IMR-90 (cell line): ENCODE measurements at regions not wholly inside any gene's neighbourhood (a gene's known extent, or its start where the extent isn't known, plus 50 kb on each side); places are given as distances from the start of the nearest gene placed in this dataset.

Experiments
- ATAC-seq: fragments of 200-7000 bp; cut with Tn5 transposase; 2 replicates; pipeline ENCODE4 v1.9.1; 2020; ENCODE audit warnings: low read depth, mild to moderate bottlenecking, moderate library complexity
- BruUV-seq: library from RNA; stranded (reverse); fragments of 400-500 nt; replicated peaks from 2 replicates; lab custom pipeline; 2021; lab: Mats Ljungman, UMichigan
- CTCF ChIA-PET: fragments of 300-600 bp; formaldehyde crosslinking; extraction: SDS; loops from one replicate; lab custom pipeline; 2021; ENCODE audit warnings: antibody characterized with exemption; lab: Yijun Ruan, JAX
- POLR2A ChIA-PET: fragments of 300-600 bp; sonication (Branson Sonifier 250); formaldehyde crosslinking; loops from one replicate; lab custom pipeline; 2022; ENCODE audit warnings: antibody characterized with exemption; ENCODE audit not compliant: unreplicated experiment; lab: Charles Lee
- DNase-seq: peaks from one replicate; pipeline ENCODE4 v3.0.0; 2013
- H2AFZ ChIP-seq: replicated peaks from 2 replicates; pipeline ENCODE3; 2013; ENCODE audit warnings: low read length, mild to moderate bottlenecking; ENCODE audit not compliant: poor library complexity
- H2AK5ac ChIP-seq: 2 replicates; pipeline ENCODE4 v1.6.1; 2013; ENCODE audit warnings: low read depth, low read length, inconsistent platforms
- H2AK9ac ChIP-seq: replicated peaks from 2 replicates; pipeline ENCODE3; 2013; ENCODE audit warnings: mild to moderate bottlenecking, low read depth, low read length, moderate library complexity; ENCODE audit not compliant: poor library complexity
- H2BK120ac ChIP-seq: 2 replicates; pipeline ENCODE4 v1.6.1; 2013; ENCODE audit warnings: low read depth, low read length, inconsistent platforms
- H2BK15ac ChIP-seq: 3 replicates; pipeline ENCODE4 v1.6.1; 2013; ENCODE audit warnings: low read depth, low read length, inconsistent platforms
- H2BK20ac ChIP-seq: 2 replicates; pipeline ENCODE4 v1.6.1; 2013; ENCODE audit warnings: low read depth, mild to moderate bottlenecking, inconsistent platforms, low read length, moderate library complexity
- H2BK5ac ChIP-seq: 2 replicates; pipeline ENCODE4 v1.6.1; 2013; ENCODE audit warnings: mild to moderate bottlenecking, low read depth, low read length, inconsistent platforms; ENCODE audit not compliant: poor library complexity, severe bottlenecking
- H3K14ac ChIP-seq: replicated peaks from 2 replicates; pipeline ENCODE4 v1.6.1; 2013; ENCODE audit warnings: low read depth, low read length, inconsistent platforms
- H3K18ac ChIP-seq: 2 replicates; pipeline ENCODE4 v1.6.1; 2013; ENCODE audit warnings: low read depth, low read length, control low read depth
- H3K23ac ChIP-seq: 2 replicates; pipeline ENCODE4 v1.6.1; 2013; ENCODE audit warnings: low read depth, low read length, inconsistent platforms
- H3K27ac ChIP-seq: 2 replicates; pipeline ENCODE4 v1.5.1; 2013; ENCODE audit warnings: mild to moderate bottlenecking, control low read depth, low read length; ENCODE audit not compliant: insufficient read depth
- H3K27me3 ChIP-seq: 2 replicates; pipeline ENCODE4 v1.6.1; 2013; ENCODE audit warnings: low read length; ENCODE audit not compliant: control insufficient read depth, insufficient read depth
- H3K36me3 ChIP-seq: 2 replicates; pipeline ENCODE4 v1.6.1; 2013; ENCODE audit warnings: low read length, mixed read lengths; ENCODE audit not compliant: control insufficient read depth, insufficient read depth
- H3K4ac ChIP-seq: 2 replicates; pipeline ENCODE4 v1.6.1; 2013; ENCODE audit warnings: low read depth, low read length, inconsistent platforms
- H3K4me1 ChIP-seq: 2 replicates; pipeline ENCODE4 v1.6.1; 2013; ENCODE audit warnings: low read length, mixed read lengths; ENCODE audit not compliant: control insufficient read depth, insufficient read depth
- H3K4me2 ChIP-seq: 2 replicates; pipeline ENCODE4 v1.6.1; 2013; ENCODE audit warnings: low read depth, mild to moderate bottlenecking, control low read depth, low read length, moderate library complexity
- H3K4me3 ChIP-seq: 2 replicates; pipeline ENCODE4 v1.5.1; 2013; ENCODE audit warnings: low read depth, mild to moderate bottlenecking, control low read depth, low read length, moderate library complexity; ENCODE audit not compliant: insufficient read depth
- H3K56ac ChIP-seq: 2 replicates; pipeline ENCODE4 v1.6.1; 2013; ENCODE audit warnings: low read length, inconsistent platforms; ENCODE audit not compliant: insufficient read depth; ENCODE audit errors: extremely low read depth
- H3K79me1 ChIP-seq, 2 experiments: 2 replicates each; pipeline ENCODE4 v1.6.1; 2013; ENCODE audit warnings: low read length in 2 of 2, inconsistent platforms in 1 of 2, low read depth in 1 of 2
- H3K9ac ChIP-seq: 2 replicates; pipeline ENCODE4 v1.6.1; 2013; ENCODE audit warnings: low read depth, low read length, control low read depth
- H3K9me1 ChIP-seq: 2 replicates; pipeline ENCODE4 v1.6.1; 2013; ENCODE audit warnings: low read length, inconsistent platforms; ENCODE audit not compliant: insufficient read depth
- H3K9me3 ChIP-seq: 2 replicates; pipeline ENCODE4 v1.6.1; 2013; ENCODE audit warnings: low read length; ENCODE audit not compliant: control insufficient read depth, insufficient read depth
- H4K20me1 ChIP-seq: 2 replicates; pipeline ENCODE4 v1.6.1; 2013; ENCODE audit warnings: low read length, inconsistent platforms; ENCODE audit not compliant: insufficient read depth
- H4K5ac ChIP-seq: 2 replicates; pipeline ENCODE4 v1.6.1; 2013; ENCODE audit warnings: mild to moderate bottlenecking, low read depth, low read length, control low read depth
- H4K8ac ChIP-seq, 2 experiments: 2 replicates each; pipeline ENCODE4 v1.6.1; 2013; ENCODE audit warnings: low read depth in 2 of 2, low read length in 2 of 2, control low read depth in 1 of 2, inconsistent platforms in 1 of 2
- H4K91ac ChIP-seq: 2 replicates; pipeline ENCODE4 v1.6.1; 2013; ENCODE audit warnings: low read depth, low read length, inconsistent platforms; ENCODE audit not compliant: insufficient read depth
- CEBPB ChIP-seq: IDR thresholded peaks from 2 replicates; pipeline ENCODE4 v1.6.1; 2012; ENCODE audit warnings: low read depth, low read length, improper control_type of control experiment
- MAZ ChIP-seq: IDR thresholded peaks from 2 replicates; pipeline ENCODE4 v1.6.1; 2012; ENCODE audit warnings: low read depth, mild to moderate bottlenecking, low read length, improper control_type of control experiment, moderate library complexity, borderline replicate concordance
- NFE2L2 ChIP-seq: fragments of 150-350 bp; IDR thresholded peaks from 2 replicates; pipeline ENCODE4 v1.6.1; 2016; ENCODE audit warnings: low read depth, mild to moderate bottlenecking, low read length
- POLR2A ChIP-seq: IDR thresholded peaks from 2 replicates; pipeline ENCODE4 v1.6.1; 2012; ENCODE audit warnings: mild to moderate bottlenecking, low read depth, low read length
- WGBS, 2 experiments: methylation state at CpG; one replicate each; pipeline versions ENCODE4 v1.1.5 to v1.1.7; 2013; ENCODE audit warnings: missing lambda C conversion rate in 2 of 2; ENCODE audit not compliant: insufficient read length in 1 of 2; ENCODE audit errors: extremely low coverage in 2 of 2; 5-methylcytosine and 5-hydroxymethylcytosine counted together
- dilution Hi-C: fragments of 300-500 bp; cut with HindIII; formaldehyde crosslinking; loops from one replicate; pipeline ENCODE4 v1.14.3; 2018; ENCODE audit warnings: low sequenced_read_pairs; ENCODE audit not compliant: unreplicated experiment
- in situ Hi-C: fragments of 300-500 bp; cut with MboI; formaldehyde crosslinking; loops from 3 replicates; pipeline ENCODE4 v1.14.3; 2019; ENCODE audit warnings: low sequenced_read_pairs, inconsistent platforms, mixed read lengths
- intact Hi-C: fragments of 100-400 bp; cut with micrococcal nuclease; formaldehyde crosslinking; loops from 2 replicates; pipeline ENCODE4 v1.10.0; 2022

DNA sequence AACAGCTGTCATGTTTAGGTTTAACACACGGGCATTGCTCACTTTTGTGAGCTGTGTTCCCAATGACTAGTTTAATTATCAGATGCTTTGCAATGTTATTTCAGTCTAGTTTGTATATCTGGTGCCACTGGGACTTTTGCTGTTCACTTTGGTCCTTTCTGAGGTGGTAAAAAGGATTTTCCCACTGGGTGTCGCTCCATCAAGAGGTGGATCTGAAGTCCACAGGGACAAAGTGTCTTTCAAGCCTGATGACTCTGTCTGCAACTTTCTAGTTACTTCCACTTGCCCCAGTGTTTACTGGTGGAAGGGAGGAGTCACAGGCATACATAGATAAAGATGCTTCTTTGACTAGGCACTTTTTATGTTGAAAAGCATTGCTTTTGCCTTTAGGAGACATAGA lies 242.2 kb downstream of the HGF start:
- CTCF ChIA-PET: no interaction called here
- H3K4me2 ChIP-seq: no peak overlapping the region
- POLR2A ChIA-PET: no interaction called here
- no peaks in the 10 kb centered on the region for H3K27me3 ChIP-seq
- no peak overlapping the region for H3K18ac ChIP-seq
- dilution Hi-C loops (no loop called here), intact Hi-C loops (no loop called here), in situ Hi-C loops (no loop called here)
- TF ChIP-seq MAZ: no peak
- TF ChIP-seq NFE2L2: no peak
- no peak for TF ChIP-seq CEBPB
- no peak for TF ChIP-seq POLR2A
- no peak overlapping the region for H2AK5ac ChIP-seq
- peak overlapping the region; percentile 20; the same call in 1 of the 2 replicates for H2BK20ac ChIP-seq
- H2AK9ac ChIP-seq: no peak overlapping the region
- H3K79me1 ChIP-seq: no peaks in the 10 kb centered on the region
- H2BK120ac ChIP-seq: peak overlapping the region; percentile 34; the same call in 1 of the 2 replicates
- no TSS peak for BruUV-seq
- no peaks in the 10 kb centered on the region for H4K20me1 ChIP-seq
- H2BK5ac ChIP-seq: no peak overlapping the region
- no peaks in the 10 kb centered on the region; the same call in 1 of the 2 replicates for H3K9me1 ChIP-seq
- no peak overlapping the region for H4K8ac ChIP-seq
- H3K9me3 ChIP-seq: no peaks in the 10 kb centered on the region
- H3K4me3 ChIP-seq: no peak overlapping the region
- H4K5ac ChIP-seq: no peak overlapping the region
- H3K36me3 ChIP-seq: no peaks in the 10 kb centered on the region
- no peak overlapping the region for H3K27ac ChIP-seq
- peak overlapping the region; percentile 21; the same call in 1 of the 2 replicates for H4K91ac ChIP-seq
- ATAC-seq (no peak), DNase-seq (no peak)
- no peak overlapping the region for H3K56ac ChIP-seq
- H2BK15ac ChIP-seq: peak overlapping the region; percentile 41; the same call in 1 of the 3 replicates
- peaks cover 2% of the 10 kb centered on the region; the same call in 1 of the 2 replicates for H3K4me1 ChIP-seq
- H3K9ac ChIP-seq: no peak overlapping the region
- 80% methylated on average over 1 of the region's 2 CpGs; no CpG with 5 or more reads in 1 of the 2 experiments for WGBS, 2 experiments
- H3K4ac ChIP-seq: peak overlapping the region; percentile 20; the same call in 1 of the 2 replicates
- H2AFZ ChIP-seq: no peak overlapping the region
- H3K23ac ChIP-seq: peak overlapping the region; percentile 15; the same call in 1 of the 2 replicates
- H3K14ac ChIP-seq: peak overlapping the region; percentile 65
